GM21723 (cell line): ENCODE measurements at regions not wholly inside any gene's neighbourhood (a gene's known extent, or its start where the extent isn't known, plus 50 kb on each side); places are given as distances from the start of the nearest gene placed in this dataset.

Experiments
- ATAC-seq: cut with Tn5 transposase; IDR thresholded peaks from one replicate; pipeline ENCODE4 v1.9.1; 2021; ENCODE audit warnings: mild to moderate bottlenecking, moderate library complexity; ENCODE audit not compliant: unreplicated experiment

DNA sequence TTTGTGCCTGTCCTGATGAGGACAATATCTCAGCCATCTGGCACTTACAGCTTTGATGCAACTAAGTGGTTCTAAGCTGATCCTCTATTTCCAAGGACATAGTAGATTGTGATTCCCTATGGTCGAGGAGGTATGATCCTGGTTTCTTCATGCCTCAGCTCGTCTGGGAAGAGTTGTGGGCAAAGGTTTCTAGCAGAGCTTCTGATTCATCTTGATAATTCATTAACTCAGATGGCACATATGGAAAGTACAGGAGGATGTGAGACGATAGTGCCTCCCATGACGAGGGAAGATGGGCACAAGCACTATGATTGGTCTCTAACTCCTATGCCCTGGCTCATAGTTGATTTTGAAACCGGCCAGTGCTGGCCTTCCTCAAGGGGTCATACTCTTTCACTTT lies 334.2 kb upstream of the SEMA6D start:
- no peak for ATAC-seq

- no peak for ATAC-seq
Observed at GRCh38 chr15:47383801-47384200, 333.5 kb upstream of the SEMA6D start.

DNA sequence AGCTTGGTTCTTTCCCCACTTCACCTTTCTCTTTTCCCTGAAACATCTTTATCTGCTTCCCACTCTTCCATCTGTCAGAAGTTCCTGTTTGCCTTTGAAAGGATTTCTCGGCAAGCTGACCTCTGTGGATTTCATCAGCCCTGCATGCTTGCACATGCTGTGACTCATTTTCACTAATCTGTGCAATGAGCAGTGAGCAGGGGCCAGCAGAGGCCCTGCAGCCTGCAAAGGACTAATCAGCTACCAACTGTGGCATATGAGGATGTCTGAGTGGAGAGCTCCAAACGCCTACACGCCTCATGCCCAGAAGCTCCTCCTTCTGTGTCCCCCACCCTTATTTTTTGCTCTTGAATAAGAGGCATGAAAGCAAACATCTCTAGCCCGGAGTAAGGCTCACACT lies 333.0 kb upstream of the SEMA6D start:
- ATAC-seq: no peak

DNA sequence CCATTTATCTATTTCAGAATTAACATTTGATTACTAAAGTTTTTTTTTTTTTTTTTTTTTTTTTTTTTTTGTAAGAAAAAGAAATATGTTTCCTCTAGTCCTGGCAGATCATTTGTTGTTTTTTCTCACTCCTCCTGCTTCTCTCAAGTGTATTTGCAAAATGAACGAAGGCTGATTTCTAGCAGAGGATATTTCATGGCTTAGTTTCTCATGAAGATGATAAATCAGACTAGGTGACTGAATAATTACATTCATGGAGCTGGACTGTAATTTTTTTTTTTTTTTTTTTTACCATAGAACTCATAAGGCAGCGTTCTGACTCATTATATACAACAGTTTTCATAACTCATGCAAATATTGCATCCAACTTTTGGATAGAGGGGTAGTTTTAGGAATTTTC lies 332.5 kb upstream of the SEMA6D start:
- no peak for ATAC-seq

GRCh38 chr15:47386459-47386858 lies 330.8 kb upstream of the SEMA6D start:
- no peak for ATAC-seq

GRCh38 chr15:47388299-47388698 lies 329.0 kb upstream of the SEMA6D start:
- no peak for ATAC-seq

- no peak for ATAC-seq
Observed at GRCh38 chr15:47390208-47390765, 327.0 kb upstream of the SEMA6D start.

DNA sequence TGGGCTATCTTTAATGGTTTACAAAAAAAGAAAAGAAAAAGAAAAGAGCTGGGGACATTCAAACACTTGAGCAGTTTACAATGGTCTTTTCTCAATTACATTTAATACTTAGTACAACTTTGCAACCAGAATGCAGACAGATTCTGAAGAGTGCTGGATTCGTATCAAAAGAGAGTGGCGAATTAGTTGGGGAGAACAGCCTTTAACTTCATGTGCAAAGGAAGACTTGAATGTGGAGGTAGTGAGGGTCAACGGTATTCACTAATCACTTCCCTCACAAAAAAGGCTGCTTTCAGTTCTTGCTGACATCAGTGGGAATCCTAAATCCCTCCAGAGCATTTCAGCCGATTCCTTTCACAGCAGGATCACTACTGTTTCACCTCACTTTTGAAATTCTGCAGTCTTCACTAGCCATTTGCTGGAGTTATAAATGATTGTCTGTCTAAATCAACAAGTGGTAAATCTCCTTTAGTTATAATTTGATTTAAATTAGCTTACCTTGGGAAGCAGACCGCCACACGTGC lies 323.0 kb upstream of the SEMA6D start:
- no peak for ATAC-seq

DNA sequence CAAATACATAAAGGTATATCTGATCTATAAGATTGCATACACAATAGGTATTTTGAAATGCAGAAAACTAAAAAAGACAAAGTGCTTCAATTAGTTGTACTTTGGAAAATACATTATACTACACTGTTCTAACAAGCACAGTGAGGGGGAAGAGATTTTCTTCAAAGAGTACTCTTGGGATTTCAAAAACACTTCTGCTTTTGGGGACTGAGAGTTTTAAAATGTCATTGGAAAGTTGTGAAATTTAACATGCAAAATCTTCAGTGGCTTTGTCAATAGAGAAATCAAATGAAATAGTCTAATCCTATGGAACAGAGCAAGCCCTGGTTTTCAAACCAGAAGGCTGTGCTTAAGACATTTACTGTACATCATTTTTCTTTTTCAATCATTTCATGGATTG lies 322.2 kb upstream of the SEMA6D start:
- ATAC-seq: no peak

- no peak for ATAC-seq
Observed at GRCh38 chr15:47397655-47398054, 319.6 kb upstream of the SEMA6D start.

- no peak for ATAC-seq
Observed at GRCh38 chr15:47398132-47398531, 319.2 kb upstream of the SEMA6D start.

GRCh38 chr15:47398594-47398993 lies 318.7 kb upstream of the SEMA6D start:
- no peak for ATAC-seq

GRCh38 chr15:47399100-47399499 lies 318.2 kb upstream of the SEMA6D start:
- ATAC-seq: no peak

DNA sequence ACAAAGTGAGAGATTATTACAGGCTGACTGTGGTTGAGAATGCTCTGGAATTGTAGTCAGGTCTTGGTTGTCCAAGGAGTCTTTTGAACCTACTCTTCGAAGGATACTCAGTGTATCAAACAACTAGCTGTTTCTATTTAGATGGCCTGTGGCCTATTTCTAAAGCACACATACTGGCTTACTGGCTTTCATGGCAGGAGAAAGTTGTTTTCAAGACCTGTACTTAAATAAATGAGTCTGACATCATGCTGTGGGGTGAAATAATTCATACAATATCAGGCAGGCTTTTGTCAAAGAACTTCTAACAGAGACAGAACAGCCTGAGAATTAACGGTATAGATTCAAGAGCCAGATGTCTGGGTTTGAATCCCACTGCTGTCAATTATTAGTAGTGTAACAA lies 316.7 kb upstream of the SEMA6D start:
- no peak for ATAC-seq

DNA sequence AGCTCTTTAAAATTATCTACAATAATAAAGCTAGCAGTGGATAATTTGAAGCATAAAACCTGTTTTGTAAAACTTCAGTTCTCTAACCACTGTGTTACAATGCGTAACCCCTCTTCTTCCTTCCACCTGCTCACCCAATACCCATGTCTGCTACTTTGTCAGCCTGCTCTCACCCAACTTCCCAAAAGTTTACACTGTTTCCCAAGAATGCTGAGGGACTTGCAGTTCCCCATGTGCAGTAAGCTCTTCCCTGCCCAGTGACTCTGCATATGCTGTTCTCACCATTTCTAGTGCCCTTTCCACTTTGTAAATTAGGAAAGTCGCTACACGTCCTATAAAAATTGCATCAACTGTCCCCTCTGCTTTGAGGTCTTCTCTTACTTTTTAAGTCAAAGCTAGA lies 315.9 kb upstream of the SEMA6D start:
- no peak for ATAC-seq

GRCh38 chr15:47402829-47403228 lies 314.5 kb upstream of the SEMA6D start:
- ATAC-seq: no peak

GRCh38 chr15:47404877-47405276 lies 312.4 kb upstream of the SEMA6D start:
- no peak for ATAC-seq

DNA sequence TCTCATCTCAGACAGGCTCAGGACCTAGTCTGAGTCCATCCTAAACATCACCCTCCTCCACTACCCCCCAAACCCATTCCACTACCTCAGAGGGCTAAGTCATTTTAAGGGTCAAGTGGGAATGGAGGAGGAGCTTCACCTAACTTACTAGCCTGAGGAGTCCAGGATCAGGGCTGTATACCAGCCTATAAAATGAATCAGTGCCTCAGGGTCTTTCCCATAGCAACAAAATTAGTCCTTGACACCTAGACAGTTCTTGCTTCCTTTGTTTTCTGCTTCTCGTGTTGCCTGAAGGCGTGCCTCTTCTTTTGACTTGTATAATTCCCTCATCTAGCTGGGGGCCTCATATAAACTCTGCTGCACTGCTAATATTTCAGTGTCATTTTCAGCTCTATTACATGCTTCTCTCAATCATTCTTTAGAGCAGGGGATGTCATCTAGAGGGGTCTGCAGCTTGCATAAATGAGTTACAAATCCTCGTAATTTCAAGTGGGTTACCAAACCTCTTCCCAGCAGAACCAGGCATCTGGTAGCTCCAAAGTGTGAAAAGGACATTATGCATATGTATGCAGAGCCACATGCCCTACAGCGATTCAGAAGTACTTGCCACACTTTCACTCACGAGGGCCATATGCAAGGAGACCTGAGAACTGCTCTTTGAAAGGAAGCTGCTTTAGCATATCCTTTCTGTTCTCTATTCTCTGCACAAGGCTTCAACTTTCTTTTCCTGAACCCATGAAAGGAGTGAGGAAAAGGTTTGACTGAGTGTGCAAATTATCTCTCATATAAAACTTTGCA lies 311.7 kb upstream of the SEMA6D start:
- no peak for ATAC-seq

GRCh38 chr15:47407692-47408091 lies 309.6 kb upstream of the SEMA6D start:
- no peak for ATAC-seq

DNA sequence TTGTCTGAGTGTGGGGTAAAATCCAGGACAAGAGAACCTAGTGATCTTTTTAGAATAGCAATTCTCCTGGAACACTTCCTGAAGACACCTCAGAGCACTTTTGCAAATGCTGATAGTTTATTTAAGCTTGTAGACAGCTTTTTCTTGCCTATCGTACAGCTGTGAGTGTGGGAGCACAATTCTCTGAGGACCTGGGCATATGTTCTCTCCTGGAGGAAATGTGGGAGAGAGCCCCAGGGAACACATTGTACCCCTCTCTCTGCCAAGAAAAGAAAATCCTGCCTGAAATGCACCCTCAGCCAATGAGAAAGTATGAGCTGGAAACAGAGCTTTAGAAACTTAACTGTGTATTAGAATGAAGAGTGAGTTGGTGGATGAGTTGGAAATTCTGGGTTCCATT lies 308.3 kb upstream of the SEMA6D start:
- no peak for ATAC-seq

- no peak for ATAC-seq
Observed at GRCh38 chr15:47409600-47409999, 307.7 kb upstream of the SEMA6D start.

DNA sequence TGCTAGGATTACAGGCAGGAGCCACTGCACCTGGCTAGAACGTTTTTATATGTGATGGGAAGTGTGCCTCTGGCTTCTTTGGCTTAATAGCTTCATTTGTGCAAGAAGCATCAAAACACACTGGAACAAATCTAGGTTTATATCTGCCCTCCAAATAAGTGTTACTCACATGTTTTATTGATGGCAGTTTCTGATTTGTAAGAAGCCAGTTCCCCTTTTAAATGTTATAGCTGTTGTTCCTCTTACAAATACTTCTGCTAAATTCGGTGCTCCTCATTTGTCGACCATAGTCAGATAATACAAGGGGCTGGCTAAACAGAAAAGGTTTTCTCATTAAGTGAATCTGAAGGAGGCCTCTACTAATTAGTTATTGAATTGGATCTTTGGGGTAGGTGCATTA lies 307.1 kb upstream of the SEMA6D start:
- ATAC-seq: no peak

DNA sequence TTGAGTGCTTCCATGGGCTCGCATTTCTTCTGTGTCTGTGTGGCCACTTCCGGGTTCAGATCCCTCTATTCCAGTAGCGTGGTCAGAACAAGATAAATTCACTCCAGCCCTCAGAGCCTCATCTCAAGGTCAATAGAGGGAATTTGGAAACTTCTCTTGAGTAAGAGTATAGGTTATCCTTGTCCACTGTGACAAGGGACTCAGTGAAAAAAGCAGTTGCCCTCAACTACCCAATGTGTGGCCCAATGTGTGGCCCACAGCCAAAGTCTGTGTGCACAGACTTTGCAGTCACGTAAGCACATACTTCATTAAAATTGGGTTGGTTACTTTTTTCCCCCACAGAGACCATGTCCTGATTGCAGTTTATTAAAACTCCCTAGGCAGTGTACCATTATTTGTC lies 305.6 kb upstream of the SEMA6D start:
- no peak for ATAC-seq
